Inferior parietal cortex (tissue), 1 donor: ENCODE measurements at regions not wholly inside any gene's neighbourhood (a gene's known extent, or its start where the extent isn't known, plus 50 kb on each side); places are given as distances from the start of the nearest gene placed in this dataset.

Experiments used
- DNase-seq: peaks from one replicate; pipeline ENCODE4 v3.0.0-alpha.2; 2016; ENCODE audit errors: extremely low spot score

- DNase-seq = no peak
Measured at GRCh38 chrX:46301903-46302302, 243.3 kb downstream of the ZNF674 start.

- no peak for DNase-seq
Measured at GRCh38 chrX:46298821-46299220, 246.4 kb downstream of the ZNF674 start.

DNA sequence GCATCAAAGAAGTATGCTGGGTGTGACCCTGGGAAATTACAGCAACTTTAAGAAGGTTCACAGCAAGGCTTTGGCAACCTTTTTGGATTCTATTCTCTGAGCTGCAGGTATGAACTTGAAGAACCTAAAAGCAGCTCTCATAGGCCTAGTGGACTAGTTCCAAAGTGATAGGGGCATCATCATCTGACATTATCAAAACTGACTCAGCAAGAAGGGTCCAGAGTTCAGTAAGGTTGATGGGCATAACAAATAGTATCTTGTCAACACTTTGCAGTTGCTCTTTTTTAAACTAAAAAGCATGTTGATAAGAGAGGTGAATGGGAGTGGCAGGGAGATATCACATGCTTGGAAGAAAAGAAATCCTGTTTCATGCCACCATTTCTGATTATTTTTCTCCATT lies 249.3 kb downstream of the ZNF674 start:
- DNase-seq = no peak

GRCh38 chrX:46294234-46294633 lies 251.0 kb downstream of the ZNF674 start:
- no peak for DNase-seq

DNA sequence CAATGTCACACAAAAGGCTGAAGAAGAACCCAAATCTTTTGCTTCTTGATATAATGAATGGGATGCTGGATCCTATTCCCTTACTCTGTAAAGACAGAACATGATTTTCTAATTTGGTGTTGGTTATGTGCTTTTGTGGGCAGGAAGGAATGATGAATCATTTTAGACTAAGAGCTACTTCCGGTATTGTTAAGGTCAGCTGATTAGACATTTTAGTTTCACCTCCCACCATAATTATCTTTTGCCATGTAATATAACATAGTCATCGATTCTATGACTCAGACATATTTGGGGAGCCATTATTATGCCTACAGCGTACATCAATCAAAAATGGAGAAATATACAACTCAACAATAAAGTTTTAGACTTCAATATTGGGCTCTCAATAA lies 265.3 kb downstream of the ZNF674 start:
- DNase-seq = no peak

DNA sequence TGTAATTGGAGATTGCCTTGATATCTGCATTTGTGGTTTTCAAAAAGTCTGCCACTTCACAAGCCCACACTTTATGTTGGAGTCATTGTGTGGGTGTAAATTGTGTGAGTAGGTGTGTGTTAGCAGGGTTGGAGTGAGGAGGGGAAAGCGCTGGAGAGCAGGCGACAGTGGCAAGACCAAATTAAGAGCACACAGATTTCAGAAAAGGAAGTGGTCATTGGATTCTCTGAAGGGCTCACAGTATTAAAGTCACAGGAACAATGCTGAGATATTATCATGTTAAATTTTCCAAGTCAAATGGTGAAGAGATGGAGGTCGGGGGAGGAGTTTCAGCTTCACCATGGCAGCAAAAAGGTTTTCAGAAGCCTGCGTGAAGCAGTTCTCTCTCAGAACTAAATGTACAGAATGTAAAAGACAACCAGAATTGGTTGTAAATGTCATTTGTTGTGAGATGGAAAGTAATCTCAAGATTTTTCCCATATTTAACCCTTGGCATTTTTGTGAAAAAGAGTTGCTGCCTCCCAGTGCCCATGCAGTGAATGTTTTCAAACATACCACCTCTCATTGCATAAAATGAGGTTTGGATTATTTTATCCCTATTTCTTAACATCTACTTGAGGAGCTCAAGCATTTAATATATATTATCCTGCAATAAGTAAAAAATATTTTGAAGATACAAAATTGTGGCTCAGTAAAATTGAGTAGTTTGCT lies 265.9 kb downstream of the ZNF674 start:
- DNase-seq = peak; percentile 1

DNA sequence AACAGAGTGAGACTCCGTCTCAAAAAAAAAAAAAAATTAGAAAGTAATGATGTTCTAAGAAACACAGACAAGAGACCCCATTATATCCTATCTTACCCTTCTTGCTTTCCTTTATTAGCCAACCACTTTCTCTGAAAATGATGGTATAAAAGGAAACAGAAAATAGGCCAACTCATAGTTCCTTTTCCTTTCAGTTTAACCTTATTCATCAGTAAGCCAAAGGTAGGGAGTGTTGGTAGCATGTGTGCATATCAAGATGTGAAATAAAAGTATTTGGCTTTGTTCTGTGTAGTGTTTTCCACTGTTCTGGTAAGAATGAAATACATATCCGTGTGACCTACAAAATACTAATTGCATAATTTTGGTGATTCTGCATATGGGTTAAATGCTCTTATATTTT lies 266.6 kb downstream of the ZNF674 start:
- no peak for DNase-seq

- no peak for DNase-seq
Measured at GRCh38 chrX:46268412-46268811, 276.8 kb downstream of the ZNF674 start.

GRCh38 chrX:46263494-46263893 lies 281.7 kb downstream of the ZNF674 start:
- DNase-seq = no peak

GRCh38 chrX:46262304-46262703 lies 282.9 kb downstream of the ZNF674 start:
- DNase-seq = no peak

DNA sequence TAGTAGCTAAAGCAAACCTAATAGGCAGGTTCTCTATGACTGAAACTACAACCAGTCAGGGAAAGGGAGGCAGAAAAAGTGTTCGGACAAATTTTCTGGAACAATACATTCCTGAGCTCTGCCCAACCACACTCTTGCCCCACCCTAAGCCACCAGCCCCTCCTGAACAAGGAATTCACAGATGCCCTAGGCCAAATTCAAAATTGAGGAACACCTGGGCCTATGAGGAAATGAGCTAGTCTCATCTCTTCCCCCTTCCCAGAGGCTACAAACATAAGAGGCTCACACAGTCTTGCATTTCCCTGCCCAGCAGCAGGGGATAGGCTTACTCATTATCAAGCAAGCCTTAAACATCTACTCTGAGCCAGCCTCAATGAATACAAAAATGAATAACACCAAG lies 284.7 kb downstream of the ZNF674 start:
- DNase-seq = no peak

DNA sequence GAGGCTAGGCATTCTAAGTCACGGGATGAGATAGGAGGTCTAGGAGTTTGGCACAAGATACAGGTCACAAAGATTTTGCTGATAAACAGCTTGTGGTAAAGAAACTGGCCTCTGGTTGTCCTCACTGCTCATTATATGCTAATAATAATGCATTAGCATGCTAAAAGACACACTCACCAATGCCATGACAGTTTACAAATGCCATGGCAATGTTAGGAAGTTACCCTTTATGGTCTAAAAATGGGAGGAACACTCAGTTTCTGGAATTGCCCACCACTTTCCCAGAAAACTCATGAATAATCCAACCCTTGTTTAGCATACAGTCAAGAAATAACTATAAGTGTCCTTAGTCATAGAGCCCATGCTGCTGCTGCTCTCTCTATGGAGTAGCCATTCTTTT lies 286.9 kb downstream of the ZNF674 start:
- DNase-seq = no peak

- no peak for DNase-seq
Measured at GRCh38 chrX:46257451-46257879, 287.8 kb downstream of the ZNF674 start.

GRCh38 chrX:46256875-46257274 lies 288.3 kb downstream of the ZNF674 start:
- DNase-seq = no peak

- DNase-seq = no peak
Measured at GRCh38 chrX:46255046-46255445, 290.2 kb downstream of the ZNF674 start.

DNA sequence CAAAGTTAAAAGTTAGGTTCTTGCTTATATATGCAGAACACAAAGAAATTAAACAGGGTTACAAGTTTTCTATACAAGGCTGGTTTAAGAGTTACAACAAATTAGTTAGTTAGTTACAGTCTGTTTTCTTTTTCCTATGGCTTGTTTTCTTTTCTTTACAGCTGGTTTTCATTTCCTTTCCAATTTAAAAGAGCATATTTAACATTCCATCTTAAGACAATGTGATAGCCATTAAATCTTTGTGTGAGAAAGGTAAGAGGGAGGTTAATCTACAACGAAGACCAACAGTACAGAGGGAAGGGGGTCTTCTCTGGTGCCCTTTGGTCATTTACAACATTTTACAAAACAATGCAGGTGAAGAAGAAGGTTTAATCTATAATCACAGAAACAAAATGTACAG lies 290.6 kb downstream of the ZNF674 start:
- no peak for DNase-seq

- DNase-seq = no peak
Measured at GRCh38 chrX:46251755-46252154, 293.5 kb downstream of the ZNF674 start.

- DNase-seq = no peak
Measured at GRCh38 chrX:46250151-46250550, 295.1 kb downstream of the ZNF674 start.

DNA sequence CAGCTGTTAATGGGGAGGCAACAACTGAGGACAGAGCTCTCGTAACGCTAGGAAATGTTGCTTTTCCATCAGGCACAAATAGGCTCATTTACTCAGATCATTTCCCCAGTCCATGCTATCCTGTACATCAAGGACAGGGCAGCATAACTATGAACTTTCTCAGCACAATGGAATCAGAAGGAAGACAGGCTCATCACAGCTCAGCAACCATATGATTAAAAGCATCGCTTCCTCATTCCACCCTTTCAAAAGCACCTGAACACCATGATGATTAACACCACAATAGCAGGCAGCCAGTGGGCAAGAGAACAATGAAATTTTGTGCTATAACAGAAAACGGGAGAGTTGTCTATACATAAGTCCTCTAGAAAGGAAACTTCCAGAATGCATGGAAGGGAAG lies 297.8 kb downstream of the ZNF674 start:
- DNase-seq = no peak

DNA sequence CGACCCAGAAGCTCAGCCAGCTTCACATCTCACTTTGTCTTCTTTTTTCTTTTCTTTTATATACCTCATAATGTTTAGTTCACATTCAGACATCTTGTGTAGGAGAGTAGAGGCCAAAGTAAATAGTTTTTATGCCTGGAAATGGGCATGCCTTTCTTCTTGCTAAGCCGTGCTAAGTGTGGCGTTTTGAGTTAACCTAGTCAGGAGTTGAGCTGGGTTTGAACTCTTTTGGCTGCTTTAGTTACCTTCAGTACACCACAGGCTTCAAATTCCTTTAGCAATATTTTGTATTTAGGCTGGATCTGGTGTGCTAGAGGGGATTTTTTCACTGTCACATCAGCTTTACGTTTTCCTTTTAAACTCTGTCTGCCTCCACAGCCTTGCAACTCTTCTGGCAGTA lies 300.8 kb downstream of the ZNF674 start:
- DNase-seq = no peak

DNA sequence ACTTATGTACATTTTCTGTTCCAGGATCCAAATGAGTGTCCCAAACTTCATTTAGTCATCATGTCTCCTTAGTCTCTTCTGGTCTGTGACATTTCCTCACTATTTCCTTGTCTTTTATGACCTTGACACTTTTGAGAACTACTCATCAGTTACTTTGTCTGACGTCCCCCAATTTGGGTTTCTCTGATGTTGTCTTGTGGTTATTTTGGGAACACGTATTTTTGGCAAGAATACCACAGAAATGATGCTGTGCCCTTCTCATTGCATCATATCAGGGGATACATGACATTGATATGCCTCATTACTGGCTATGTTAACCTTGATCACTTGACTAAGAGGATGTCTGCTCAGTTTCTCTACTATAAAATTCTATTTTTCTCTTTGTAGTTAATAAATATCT lies 308.8 kb downstream of the ZNF674 start:
- no peak for DNase-seq

GRCh38 chrX:46235778-46236177 lies 309.4 kb downstream of the ZNF674 start:
- DNase-seq = no peak

DNA sequence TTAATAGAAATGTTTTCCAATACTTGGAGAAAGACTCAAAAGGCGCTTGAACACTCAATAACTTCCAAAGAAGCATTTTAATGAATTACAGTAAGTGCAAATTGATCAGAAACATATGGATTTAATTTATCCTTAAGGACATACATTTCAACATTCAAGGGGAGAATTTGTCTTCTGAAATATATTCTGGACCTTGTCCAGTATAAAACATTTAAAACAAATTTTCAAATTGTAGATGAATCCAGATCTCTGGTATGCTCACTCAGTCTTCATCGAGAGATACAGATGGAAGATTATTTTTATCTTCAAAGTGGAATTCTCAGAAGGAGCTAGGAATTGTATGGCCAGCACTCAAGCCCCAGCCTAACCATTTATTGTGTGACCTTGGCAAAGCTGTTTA lies 310.4 kb downstream of the ZNF674 start:
- no peak for DNase-seq

DNA sequence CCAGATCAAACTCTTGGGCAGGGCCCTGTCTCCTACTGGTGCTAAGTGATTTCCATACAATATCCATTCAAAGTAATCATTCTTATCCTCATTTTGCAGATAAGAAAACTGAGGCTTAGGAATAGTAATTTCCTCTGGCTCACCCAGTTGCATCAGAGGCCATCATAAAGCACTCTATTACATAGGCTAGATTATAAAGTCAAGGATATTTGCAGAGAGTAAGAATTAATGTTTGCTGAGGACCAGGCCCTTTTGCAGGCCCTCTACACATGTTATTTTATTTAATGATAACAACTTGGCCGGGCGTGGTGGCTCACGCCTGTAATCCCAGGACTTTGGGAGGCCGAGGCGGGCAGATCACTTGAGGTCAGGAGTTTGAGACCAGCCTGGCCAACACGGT lies 316.8 kb downstream of the ZNF674 start:
- DNase-seq = no peak
